ENCODE measurements at regions not wholly inside any gene's neighbourhood (a gene's known extent, or its start where the extent isn't known, plus 50 kb on each side); places are given as distances from the start of the nearest gene placed in this dataset.

DNA sequence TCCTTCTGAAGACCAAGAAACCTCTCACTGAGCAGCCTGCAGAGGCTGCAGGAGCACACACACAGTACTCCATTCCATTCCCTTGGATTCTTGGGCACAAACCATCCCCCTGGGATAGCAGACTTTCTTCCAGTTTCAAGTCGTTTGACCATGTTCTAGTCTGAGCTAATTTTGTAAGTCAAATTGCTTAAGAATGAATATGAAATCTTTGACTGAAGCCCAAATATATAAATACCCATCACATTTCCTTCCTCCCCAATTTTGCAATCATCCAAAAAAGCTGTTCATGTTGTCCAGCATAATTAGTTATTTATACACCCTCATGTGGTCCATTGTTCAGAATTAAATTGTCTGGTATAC is 231.2 kb upstream of the TPRG1 start:
- FAIRE-seq (no peak), DNase-seq (ENCODE audit: insufficient read length) (no peak)
- TF ChIP-seq POLR2A (IDR thresholded peaks at IDR 0.05; ENCODE audit: low read depth, low read length) (no peak), TAF1 (IDR thresholded peaks at IDR 0.05; ENCODE audit: borderline replicate concordance, low read depth, low read length) (no peak), POLR2AphosphoS5 (IDR thresholded peaks at IDR 0.05; ENCODE audit: low read depth, low read length) (no peak)

DNA sequence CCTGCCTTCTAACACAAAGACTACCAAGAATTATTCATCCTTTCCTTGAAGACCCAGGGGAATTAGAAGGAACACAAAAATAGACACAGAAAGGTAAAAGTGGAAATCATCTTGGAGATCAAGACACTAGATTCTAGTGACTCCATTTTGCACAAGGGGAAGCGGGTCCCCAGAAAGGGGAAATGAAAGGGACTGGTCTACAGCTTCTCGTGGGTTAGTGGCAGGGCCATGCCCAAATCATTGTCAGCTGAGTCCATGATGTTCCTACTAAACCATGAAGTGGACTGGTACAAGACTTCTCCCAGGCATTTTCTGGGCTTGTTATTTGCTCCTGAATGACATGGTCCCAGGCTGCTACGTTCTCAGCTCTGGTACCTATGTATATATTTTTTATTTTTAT is 230.7 kb upstream of the TPRG1 start:
- FAIRE-seq (no peak), DNase-seq (ENCODE audit: insufficient read length) (no peak)
- TF ChIP-seq TAF1 (IDR thresholded peaks at IDR 0.05; ENCODE audit: borderline replicate concordance, low read depth, low read length) = no peak
- TF ChIP-seq POLR2AphosphoS5 (IDR thresholded peaks at IDR 0.05; ENCODE audit: low read depth, low read length) = no peak
- no peak for TF ChIP-seq POLR2A (IDR thresholded peaks at IDR 0.05; ENCODE audit: low read depth, low read length)

DNA sequence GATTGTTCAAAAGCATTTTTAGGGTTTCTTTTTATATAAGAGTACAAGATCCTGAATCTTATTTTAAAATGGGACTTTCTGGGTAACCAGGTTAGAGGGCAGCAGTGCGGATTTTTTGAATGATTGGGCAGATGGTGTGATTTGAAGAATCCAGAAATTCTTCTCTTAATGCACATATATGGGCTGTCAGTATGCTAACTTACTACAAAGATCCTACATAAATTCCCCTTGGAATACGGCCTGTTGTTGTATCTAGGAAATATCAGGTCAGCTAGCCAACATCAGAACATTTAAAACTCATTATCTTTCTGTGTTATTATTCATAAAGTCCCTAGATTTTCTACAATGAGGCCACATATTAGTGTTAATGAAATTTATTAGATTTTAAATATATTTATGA is 229.6 kb upstream of the TPRG1 start:
- no peak for FAIRE-seq
- DNase-seq (ENCODE audit: insufficient read length) = no peak
- TF ChIP-seq POLR2AphosphoS5 (IDR thresholded peaks at IDR 0.05; ENCODE audit: low read depth, low read length) (no peak), TAF1 (IDR thresholded peaks at IDR 0.05; ENCODE audit: borderline replicate concordance, low read depth, low read length) (no peak), POLR2A (IDR thresholded peaks at IDR 0.05; ENCODE audit: low read depth, low read length) (no peak)

DNA sequence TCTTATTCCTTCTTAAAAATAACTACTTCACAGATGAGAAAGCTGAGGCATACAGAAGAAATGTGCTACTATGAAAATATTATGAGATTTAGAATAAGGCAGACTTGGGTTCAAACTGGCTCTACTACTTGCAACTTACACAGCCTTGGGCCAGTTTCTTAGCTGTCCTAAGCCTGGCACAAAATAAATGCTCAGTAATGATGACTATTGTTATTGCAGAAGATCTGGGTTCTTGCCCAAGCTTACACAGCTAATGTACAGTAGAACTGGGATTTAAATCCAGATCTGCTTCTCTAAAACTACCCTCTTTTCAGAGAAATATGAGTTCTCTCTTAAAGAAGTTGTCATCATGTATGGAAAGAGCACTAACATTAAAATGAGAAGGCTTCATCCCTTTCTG is 228.2 kb upstream of the TPRG1 start:
- DNase-seq (ENCODE audit: insufficient read length) (no peak), FAIRE-seq (no peak)
- TF ChIP-seq TAF1 (IDR thresholded peaks at IDR 0.05; ENCODE audit: borderline replicate concordance, low read depth, low read length) (no peak), POLR2A (IDR thresholded peaks at IDR 0.05; ENCODE audit: low read depth, low read length) (no peak), POLR2AphosphoS5 (IDR thresholded peaks at IDR 0.05; ENCODE audit: low read depth, low read length) (no peak)

DNA sequence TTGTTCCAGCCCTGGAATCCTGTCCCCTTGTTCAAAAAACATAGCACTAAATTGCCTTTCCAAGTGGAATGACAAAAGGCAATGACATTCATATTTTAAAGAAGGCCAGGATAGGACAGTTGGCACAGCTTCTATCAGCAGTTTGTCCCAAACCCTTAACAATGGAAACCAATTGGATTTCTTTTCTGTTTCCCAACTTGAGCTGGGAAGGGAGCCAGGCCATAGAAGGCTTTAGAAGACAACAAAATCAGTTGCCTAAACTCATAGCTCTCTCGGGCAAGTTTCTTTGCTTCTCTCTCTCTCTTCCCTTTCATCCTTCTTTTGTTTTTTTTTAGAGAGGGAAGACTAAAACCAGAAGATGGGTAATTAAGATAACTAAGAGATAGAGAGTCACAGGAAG is 227.7 kb upstream of the TPRG1 start:
- DNase-seq (ENCODE audit: insufficient read length) (no peak), FAIRE-seq (no peak)
- no peak for TF ChIP-seq POLR2A (IDR thresholded peaks at IDR 0.05; ENCODE audit: low read depth, low read length)
- TF ChIP-seq POLR2AphosphoS5 (IDR thresholded peaks at IDR 0.05; ENCODE audit: low read depth, low read length) = no peak

DNA sequence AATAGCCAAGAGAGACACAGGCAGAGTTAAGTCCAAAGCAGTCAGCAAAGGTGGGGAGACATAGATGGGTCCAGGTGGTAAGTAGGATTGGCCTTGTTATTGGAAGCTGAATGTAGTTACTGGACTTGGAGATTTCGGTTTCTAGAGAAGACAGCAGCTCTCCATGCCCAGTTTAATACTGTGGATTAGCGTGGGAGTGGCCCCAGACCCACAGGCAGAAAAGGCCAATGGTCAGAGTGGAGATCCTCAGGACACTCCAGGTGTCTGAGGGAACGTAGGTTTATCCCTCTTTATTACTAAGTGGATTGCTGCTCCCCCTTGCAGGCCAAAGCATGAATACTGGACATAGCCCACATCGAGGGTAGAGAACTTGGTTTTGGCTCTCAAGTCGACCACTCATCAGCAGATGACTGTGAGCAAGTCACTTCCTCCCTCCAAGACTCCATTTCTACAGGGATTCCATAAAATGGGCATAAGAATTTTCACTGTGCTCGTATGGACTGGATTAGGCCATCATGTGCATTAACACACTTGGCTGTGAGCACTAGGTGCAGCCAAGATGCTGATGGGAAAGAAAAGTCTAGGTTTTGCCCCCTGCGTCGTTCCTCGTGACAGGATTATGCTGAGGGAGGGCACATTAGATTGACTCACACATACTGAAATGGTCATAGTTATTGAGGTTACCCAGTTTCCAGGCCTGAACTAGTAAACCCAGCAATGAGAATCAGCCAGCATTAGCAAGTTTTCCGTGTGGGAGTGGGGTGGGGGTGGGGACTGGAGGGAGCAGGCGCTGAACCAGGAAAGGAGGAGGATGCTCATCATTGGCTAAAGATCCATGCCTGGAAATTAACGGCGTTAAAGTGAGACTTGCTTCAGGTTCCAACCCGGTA is 225.2 kb upstream of the TPRG1 start:
- FAIRE-seq = no peak
- DNase-seq (ENCODE audit: insufficient read length) = no peak
- TF ChIP-seq POLR2A (IDR thresholded peaks at IDR 0.05; ENCODE audit: low read depth, low read length) (no peak), TAF1 (IDR thresholded peaks at IDR 0.05; ENCODE audit: borderline replicate concordance, low read depth, low read length) (no peak), POLR2AphosphoS5 (IDR thresholded peaks at IDR 0.05; ENCODE audit: low read depth, low read length) (no peak)

DNA sequence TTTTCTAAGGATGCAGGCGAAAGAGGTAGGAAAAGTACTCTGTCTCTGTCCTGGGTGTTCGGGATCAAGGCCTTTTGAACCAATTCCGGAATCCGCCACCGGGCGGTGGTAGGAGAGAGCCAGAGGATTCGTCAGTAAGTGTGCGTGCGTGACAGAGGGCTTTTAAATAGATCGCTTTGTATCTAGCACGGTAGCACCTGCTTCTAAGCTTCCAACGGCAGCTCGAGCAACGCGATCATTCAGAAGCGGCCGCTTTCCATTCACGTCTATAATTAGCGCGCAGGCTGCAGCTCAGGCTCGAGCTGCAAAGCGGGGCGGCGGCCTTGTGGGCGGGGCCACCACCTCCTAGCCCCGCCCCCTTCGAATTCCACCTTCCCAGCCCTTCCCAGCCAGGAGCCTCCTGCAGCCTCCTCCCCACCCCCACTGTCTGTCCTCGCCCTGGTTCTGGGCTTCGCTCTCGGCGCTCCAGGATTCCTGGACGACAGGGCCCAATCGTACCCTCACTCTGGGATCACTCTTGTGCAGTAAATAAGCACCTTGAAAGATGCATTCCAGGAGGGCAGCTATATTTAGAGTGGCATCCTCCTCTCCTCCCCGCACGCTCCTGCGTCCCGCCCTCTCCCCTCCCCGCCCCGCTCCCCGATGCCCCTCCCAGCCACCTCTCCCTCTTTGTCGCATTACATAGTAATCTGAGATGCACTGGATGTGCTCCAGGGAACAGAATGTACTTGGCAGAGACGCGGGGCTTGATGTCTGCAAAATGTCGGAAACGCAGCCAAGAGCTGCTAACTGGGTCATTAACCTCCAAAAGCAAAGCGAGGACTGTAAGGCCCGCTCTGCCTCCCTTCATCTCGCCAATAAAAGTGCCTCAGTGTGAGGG is 224.1 kb upstream of the TPRG1 start:
- no peak for FAIRE-seq
- no peak for DNase-seq (ENCODE audit: insufficient read length)

DNA sequence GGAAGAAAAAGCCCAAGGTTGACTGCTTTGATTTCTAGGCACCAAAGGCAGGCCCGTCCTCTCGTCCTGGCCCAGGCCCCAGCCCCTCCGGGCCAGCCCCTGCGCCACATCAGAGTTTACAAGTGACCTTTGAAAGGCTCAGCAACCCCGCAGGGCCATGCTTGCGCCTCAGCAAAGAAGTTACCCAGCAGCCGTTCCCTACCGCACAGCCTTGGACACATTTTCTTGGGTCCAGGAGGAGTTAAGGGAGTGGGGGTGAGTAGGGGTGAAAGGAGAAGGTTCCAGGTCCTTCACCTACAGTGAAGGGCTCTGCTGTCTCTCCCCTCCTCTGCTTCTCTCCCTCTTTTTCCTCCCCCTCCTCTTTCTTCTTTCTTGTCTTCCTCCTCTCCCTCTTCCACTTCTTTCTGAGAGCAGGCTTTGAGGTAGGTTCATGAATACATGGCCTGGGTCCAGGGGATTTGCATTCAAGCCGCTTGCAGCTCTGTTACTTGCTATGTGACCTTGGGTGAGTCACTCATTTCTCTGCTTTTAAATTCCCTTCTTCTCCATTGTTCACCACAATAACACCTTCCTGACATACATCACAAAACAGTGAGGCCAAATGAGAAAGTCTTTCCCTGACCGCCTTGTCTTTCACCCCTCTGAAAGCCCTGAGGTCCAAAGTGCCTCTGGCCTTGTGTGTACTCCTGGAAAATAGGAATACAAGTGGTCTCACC is 223.3 kb upstream of the TPRG1 start:
- no peak for TF ChIP-seq TAF1 (IDR thresholded peaks at IDR 0.05; ENCODE audit: borderline replicate concordance, low read depth, low read length)
- no peak for TF ChIP-seq POLR2AphosphoS5 (IDR thresholded peaks at IDR 0.05; ENCODE audit: low read depth, low read length)
- no peak for TF ChIP-seq POLR2A (IDR thresholded peaks at IDR 0.05; ENCODE audit: low read depth, low read length)
- FAIRE-seq (no peak), DNase-seq (ENCODE audit: insufficient read length) (no peak)

More for the DNA sequence above, 224.1 kb upstream of the TPRG1 start:
- no peak for TF ChIP-seq POLR2AphosphoS5 (IDR thresholded peaks at IDR 0.05; ENCODE audit: low read depth, low read length)
- no peak for TF ChIP-seq POLR2A (IDR thresholded peaks at IDR 0.05; ENCODE audit: low read depth, low read length)
- no peak for TF ChIP-seq TAF1 (IDR thresholded peaks at IDR 0.05; ENCODE audit: borderline replicate concordance, low read depth, low read length)

DNA sequence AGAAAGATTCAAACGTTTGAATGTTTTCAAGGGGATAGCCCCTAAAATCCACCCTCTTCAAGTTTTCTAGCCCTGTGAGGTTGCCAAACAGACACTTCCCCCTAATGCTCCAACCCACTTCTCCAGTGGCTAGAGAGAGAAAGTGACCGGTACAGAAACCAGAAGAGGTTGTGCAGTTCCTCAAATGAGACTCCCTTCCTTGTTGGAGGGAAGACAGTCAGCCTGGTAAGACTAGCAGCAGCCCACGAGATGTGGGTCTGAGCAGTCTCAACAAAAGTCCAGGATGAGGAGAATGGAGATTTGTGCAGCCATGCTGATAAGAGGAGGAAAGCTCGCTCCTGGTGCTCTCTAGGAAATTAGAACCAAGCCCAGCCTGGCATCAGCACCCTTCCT is 222.8 kb upstream of the TPRG1 start:
- FAIRE-seq (no peak), DNase-seq (ENCODE audit: insufficient read length) (no peak)
- TF ChIP-seq TAF1 (IDR thresholded peaks at IDR 0.05; ENCODE audit: borderline replicate concordance, low read depth, low read length) = no peak
- TF ChIP-seq POLR2AphosphoS5 (IDR thresholded peaks at IDR 0.05; ENCODE audit: low read depth, low read length) = no peak
- no peak for TF ChIP-seq POLR2A (IDR thresholded peaks at IDR 0.05; ENCODE audit: low read depth, low read length)

DNA sequence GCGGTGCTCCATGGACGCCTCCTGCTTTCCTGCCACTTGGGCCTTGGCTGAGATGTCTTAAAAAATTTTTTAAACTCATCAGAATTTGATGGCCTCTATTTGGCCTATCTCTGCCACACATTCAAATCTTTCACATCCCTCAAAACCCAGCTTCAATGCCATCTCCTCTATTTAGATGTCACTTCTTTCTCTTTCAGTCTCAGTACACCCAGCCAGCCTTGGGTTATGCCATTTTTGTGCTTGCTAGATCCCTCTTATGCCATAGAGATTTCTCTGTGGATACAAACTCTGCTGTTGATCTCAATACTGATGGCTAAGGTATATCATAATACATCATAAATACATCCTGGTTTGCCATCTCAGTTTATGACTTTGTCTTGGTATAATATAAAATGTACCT is 222.3 kb upstream of the TPRG1 start:
- no peak for TF ChIP-seq TAF1 (IDR thresholded peaks at IDR 0.05; ENCODE audit: borderline replicate concordance, low read depth, low read length)
- TF ChIP-seq POLR2A (IDR thresholded peaks at IDR 0.05; ENCODE audit: low read depth, low read length) = no peak
- TF ChIP-seq POLR2AphosphoS5 (IDR thresholded peaks at IDR 0.05; ENCODE audit: low read depth, low read length) = no peak
- FAIRE-seq (no peak), DNase-seq (ENCODE audit: insufficient read length) (no peak)

DNA sequence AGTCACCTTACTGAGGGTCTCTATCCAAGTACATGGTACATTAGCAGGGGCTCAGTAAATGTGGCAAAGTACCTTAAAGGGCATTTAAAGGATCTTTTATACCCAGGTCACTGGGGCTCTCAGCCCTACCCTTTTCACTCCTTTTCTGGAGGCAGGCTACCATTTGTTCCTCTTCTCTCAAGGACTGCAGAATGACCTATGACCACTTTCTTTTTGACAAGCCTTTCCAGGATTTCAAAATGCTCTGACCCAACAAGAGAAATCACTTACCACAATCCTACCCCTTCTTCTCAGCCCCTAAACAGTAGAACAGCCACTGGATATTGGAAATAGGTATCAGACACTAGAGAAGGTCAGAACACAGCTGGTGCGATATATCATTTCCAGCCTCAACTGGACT is 221.8 kb upstream of the TPRG1 start:
- no peak for DNase-seq (ENCODE audit: insufficient read length)
- no peak for FAIRE-seq
- no peak for TF ChIP-seq TAF1 (IDR thresholded peaks at IDR 0.05; ENCODE audit: borderline replicate concordance, low read depth, low read length)
- no peak for TF ChIP-seq POLR2AphosphoS5 (IDR thresholded peaks at IDR 0.05; ENCODE audit: low read depth, low read length)
- TF ChIP-seq POLR2A (IDR thresholded peaks at IDR 0.05; ENCODE audit: low read depth, low read length) = no peak

Data from GM12892 (cell line).